Endodermal cell (in vitro differentiated cells): ENCODE measurements at regions not wholly inside any gene's neighbourhood (a gene's known extent, or its start where the extent isn't known, plus 50 kb on each side); places are given as distances from the start of the nearest gene placed in this dataset.

Experiments used
- DNase-seq: peaks from one replicate; pipeline ENCODE4 v3.0.0-alpha.2; 2017
- H3K27ac ChIP-seq: 2 replicates; pipeline ENCODE4 v1.5.1; 2013; ENCODE audit warnings: mild to moderate bottlenecking, low read depth, low read length, moderate library complexity
- H3K27me3 ChIP-seq: 2 replicates; pipeline ENCODE4 v1.6.1; 2013; ENCODE audit warnings: mild to moderate bottlenecking, low read length, moderate library complexity; ENCODE audit not compliant: insufficient read depth, control insufficient read depth, poor library complexity, severe bottlenecking
- H3K36me3 ChIP-seq: 2 replicates; pipeline ENCODE4 v1.7.0; 2013; ENCODE audit warnings: mild to moderate bottlenecking, low read length, moderate library complexity; ENCODE audit not compliant: control insufficient read depth, insufficient read depth
- H3K4me1 ChIP-seq: one replicate; pipeline ENCODE4 v1.7.0; 2013; ENCODE audit warnings: low read length; ENCODE audit not compliant: control insufficient read depth, insufficient read depth
- H3K4me3 ChIP-seq: 2 replicates; pipeline ENCODE4 v1.5.1; 2013; ENCODE audit warnings: mild to moderate bottlenecking, low read length, moderate library complexity
- H3K9ac ChIP-seq: 2 replicates; pipeline ENCODE4 v1.6.1; 2013; ENCODE audit warnings: mild to moderate bottlenecking, low read length, moderate library complexity; ENCODE audit not compliant: poor library complexity, severe bottlenecking; ENCODE audit errors: extremely low read depth
- H3K9me3 ChIP-seq: 2 replicates; pipeline ENCODE4 v1.6.1; 2013; ENCODE audit warnings: mild to moderate bottlenecking, low read length, moderate library complexity; ENCODE audit not compliant: control insufficient read depth
- H3K27ac Mint-ChIP-seq: 2 replicates; pipeline ENCODE4 v1.8.0; 2020; ENCODE audit warnings: mixed read lengths
- H3K27me3 Mint-ChIP-seq: 2 replicates; pipeline ENCODE4 v1.8.0; 2021; ENCODE audit warnings: mild to moderate bottlenecking, mixed read lengths; ENCODE audit not compliant: insufficient read depth
- H3K36me3 Mint-ChIP-seq: 2 replicates; pipeline ENCODE4 v1.8.0; 2020; ENCODE audit warnings: low read depth, mixed read lengths
- H3K4me1 Mint-ChIP-seq: 2 replicates; pipeline ENCODE4 v1.8.0; 2020; ENCODE audit warnings: mixed read lengths
- H3K4me3 Mint-ChIP-seq: 2 replicates; pipeline ENCODE4 v1.8.0; 2020; ENCODE audit warnings: mild to moderate bottlenecking, moderate library complexity, mixed read lengths
- H3K9me3 Mint-ChIP-seq: 2 replicates; pipeline ENCODE4 v1.8.0; 2020; ENCODE audit warnings: mild to moderate bottlenecking, mixed read lengths
- WGBS, 2 experiments: methylation state at CpG; one replicate each; pipeline versions ENCODE4 v1.1.5 to v1.1.7; 2013; ENCODE audit warnings: missing lambda C conversion rate in 2 of 2, mixed read lengths in 1 of 2; ENCODE audit not compliant: insufficient coverage in 1 of 2, insufficient read length in 1 of 2; 5-methylcytosine and 5-hydroxymethylcytosine counted together
- TF ChIP-seq, protein P1 (sequence below): fragments of 200-600 bp; sonication (generic); conservative IDR thresholded peaks from 2 replicates; pipeline ENCODE4 v1.5.0; 2021; ENCODE audit warnings: antibody characterized with exemption, mild to moderate bottlenecking

DNA sequence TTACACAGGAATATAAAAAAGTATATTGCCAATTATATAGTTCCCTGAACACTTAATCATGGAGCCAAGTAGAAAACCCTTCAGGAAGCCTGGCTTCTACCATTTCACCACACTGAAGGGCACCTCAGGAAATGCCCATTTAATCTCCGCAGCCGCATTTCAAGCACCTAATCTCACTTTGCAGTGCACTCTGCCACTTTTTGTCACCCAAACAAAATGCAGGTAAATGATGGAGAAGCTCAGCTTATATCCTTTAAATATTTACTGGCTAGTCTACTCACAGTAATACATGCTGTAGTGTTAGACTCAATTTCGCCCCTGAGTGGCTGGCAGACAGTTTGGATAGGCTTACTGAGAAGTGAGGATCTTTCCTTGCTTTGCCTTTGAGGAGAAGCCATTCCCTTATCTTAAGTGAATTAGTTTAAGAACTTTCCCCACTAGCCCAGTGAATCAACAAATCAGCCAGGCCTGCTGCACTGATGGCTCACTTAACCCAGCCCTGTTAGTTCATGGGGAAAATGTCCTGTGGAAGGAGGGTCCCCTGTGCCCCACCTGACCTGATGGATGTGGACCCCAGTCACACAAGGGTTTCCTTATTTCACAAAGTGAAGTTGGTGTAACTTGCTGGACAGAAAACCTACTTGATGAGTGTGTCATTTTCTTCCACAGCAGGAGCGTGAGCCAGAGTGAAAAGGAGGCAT lies 209.7 kb downstream of the CAAP1 start:
- no peak overlapping the region for H3K4me3 Mint-ChIP-seq
- H3K36me3 Mint-ChIP-seq, result no peaks in the 10 kb centered on the region
- peaks cover 17% of the 10 kb centered on the region for H3K4me1 ChIP-seq
- TF ChIP-seq, protein P1, sequence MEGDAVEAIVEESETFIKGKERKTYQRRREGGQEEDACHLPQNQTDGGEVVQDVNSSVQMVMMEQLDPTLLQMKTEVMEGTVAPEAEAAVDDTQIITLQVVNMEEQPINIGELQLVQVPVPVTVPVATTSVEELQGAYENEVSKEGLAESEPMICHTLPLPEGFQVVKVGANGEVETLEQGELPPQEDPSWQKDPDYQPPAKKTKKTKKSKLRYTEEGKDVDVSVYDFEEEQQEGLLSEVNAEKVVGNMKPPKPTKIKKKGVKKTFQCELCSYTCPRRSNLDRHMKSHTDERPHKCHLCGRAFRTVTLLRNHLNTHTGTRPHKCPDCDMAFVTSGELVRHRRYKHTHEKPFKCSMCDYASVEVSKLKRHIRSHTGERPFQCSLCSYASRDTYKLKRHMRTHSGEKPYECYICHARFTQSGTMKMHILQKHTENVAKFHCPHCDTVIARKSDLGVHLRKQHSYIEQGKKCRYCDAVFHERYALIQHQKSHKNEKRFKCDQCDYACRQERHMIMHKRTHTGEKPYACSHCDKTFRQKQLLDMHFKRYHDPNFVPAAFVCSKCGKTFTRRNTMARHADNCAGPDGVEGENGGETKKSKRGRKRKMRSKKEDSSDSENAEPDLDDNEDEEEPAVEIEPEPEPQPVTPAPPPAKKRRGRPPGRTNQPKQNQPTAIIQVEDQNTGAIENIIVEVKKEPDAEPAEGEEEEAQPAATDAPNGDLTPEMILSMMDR, result no peak
- no peaks in the 10 kb centered on the region for H3K27me3 ChIP-seq
- H3K9ac ChIP-seq, result no peak overlapping the region
- no peak overlapping the region for H3K27ac Mint-ChIP-seq
- peaks cover 49% of the 10 kb centered on the region for H3K4me1 Mint-ChIP-seq
- H3K36me3 ChIP-seq, result no peaks in the 10 kb centered on the region
- H3K9me3 Mint-ChIP-seq, result no peaks in the 10 kb centered on the region
- WGBS, 2 experiments, result 70 to 86% methylated on average over 2 to 4 of the region's 4 CpGs
- peak; percentile 61 for DNase-seq
- peak overlapping the region; percentile 21 for H3K4me3 ChIP-seq
- H3K27me3 Mint-ChIP-seq, result peaks cover 44% of the 10 kb centered on the region
- H3K27ac ChIP-seq, result no peak overlapping the region
- H3K9me3 ChIP-seq, result no peaks in the 10 kb centered on the region

DNA sequence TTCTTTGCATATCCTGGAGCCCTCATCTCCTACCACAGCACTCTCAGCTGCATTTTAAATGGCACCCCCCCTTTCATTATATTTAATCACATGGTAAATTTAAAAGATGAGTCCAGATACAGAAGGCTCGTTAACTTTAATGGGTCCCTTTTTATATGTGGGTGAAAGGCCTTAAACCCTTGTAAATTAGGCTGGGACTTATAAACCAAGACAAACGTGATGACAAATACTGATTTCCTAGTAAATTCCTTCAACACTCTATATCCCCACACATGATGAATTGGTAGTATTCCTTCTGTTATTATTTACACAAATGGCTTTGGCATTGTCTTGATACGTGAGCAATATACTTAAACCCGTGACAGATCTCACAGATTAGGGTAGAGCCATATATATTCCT lies 210.6 kb downstream of the CAAP1 start:
- Mint-ChIP-seq H3K36me3 (no peaks in the 10 kb centered on the region), H3K27ac (no peak overlapping the region), H3K4me3 (no peak overlapping the region), H3K4me1 (peaks cover 52% of the 10 kb centered on the region), H3K9me3 (no peaks in the 10 kb centered on the region), H3K27me3 (peaks cover 40% of the 10 kb centered on the region)
- Histone ChIP-seq H3K4me3 (no peak overlapping the region), H3K36me3 (no peaks in the 10 kb centered on the region), H3K9ac (no peak overlapping the region), H3K4me1 (peaks cover 17% of the 10 kb centered on the region), H3K9me3 (no peaks in the 10 kb centered on the region), H3K27me3 (no peaks in the 10 kb centered on the region), H3K27ac (no peak overlapping the region)
- WGBS, 2 experiments, result 87 to 100% methylated on average over 1 to 4 of the region's 4 CpGs
- DNase-seq, result no peak
- TF ChIP-seq, protein P1, result no peak

DNA sequence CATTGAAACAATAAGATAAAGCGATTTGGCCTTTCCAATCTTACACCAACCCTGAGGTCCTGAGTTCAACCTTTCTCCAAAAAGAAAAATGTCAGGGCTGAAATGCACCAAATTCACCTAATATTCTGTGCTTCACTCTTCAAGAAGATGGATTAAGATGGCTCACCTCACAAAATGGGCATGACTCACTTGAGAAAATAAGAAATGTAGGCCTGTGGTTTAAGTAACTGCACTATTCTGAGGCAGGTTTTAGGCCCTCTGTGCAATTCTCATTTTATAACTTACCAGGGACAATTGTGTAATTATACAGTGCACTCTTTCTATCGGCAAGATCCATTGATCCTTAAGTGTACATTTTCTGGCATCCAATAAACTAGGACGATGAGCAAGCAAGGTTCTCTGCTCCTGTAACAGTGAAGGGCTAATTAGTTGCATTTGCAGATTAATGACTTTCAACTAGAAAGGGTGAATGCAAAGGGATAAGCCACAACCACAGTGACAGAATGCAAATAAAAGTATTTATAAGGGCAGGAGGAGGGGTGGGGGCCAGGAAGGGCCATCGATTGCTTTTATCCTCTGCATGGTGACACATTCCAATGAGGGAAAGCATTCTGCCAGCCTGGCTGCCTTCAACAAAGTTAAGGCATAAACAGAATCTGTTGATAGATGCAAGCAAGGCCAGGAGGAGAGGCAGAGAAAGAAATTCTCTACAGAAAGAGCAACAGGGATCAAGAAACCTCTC lies 214.5 kb downstream of the CAAP1 start:
- H3K27me3 Mint-ChIP-seq, result peaks cover 20% of the 10 kb centered on the region
- Histone ChIP-seq H3K4me1 (peaks cover 8% of the 10 kb centered on the region), H3K4me3 (peak overlapping the region; percentile 33), H3K9ac (no peak overlapping the region), H3K36me3 (no peaks in the 10 kb centered on the region), H3K27ac (no peak overlapping the region), H3K27me3 (no peaks in the 10 kb centered on the region), H3K9me3 (no peaks in the 10 kb centered on the region)
- no peaks in the 10 kb centered on the region for H3K36me3 Mint-ChIP-seq
- H3K27ac Mint-ChIP-seq, result no peak overlapping the region
- TF ChIP-seq, protein P1, result no peak
- peaks cover 45% of the 10 kb centered on the region for H3K4me1 Mint-ChIP-seq
- H3K4me3 Mint-ChIP-seq, result no peak overlapping the region
- DNase-seq, result peak; percentile 74
- H3K9me3 Mint-ChIP-seq, result no peaks in the 10 kb centered on the region
- 57 to 77% methylated on average over 2 to 4 of the region's 4 CpGs for WGBS, 2 experiments
